ENCODE measurements at regions not wholly inside any gene's neighbourhood (a gene's known extent, or its start where the extent isn't known, plus 50 kb on each side); places are given as distances from the start of the nearest gene placed in this dataset.

GRCh38 chr6:2396042-2396657 is 150.7 kb upstream of the GMDS start:
- H3K4me1 ChIP-seq (ENCODE audit: insufficient read depth, insufficient read length) = no peaks in the 10 kb centered on the region
- TF ChIP-seq ZNF274 (IDR thresholded peaks at IDR 0.05; ENCODE audit: low read depth, low read length) = no peak
- no peak for TF ChIP-seq SUZ12 (IDR thresholded peaks at IDR 0.05; ENCODE audit: extremely low read depth, insufficient read depth, insufficient read length)
- TF ChIP-seq YY1 (IDR thresholded peaks at IDR 0.05; ENCODE audit: insufficient read depth, insufficient read length) = no peak
- no peak for DNase-seq (ENCODE audit: low read depth, low spot score)

DNA sequence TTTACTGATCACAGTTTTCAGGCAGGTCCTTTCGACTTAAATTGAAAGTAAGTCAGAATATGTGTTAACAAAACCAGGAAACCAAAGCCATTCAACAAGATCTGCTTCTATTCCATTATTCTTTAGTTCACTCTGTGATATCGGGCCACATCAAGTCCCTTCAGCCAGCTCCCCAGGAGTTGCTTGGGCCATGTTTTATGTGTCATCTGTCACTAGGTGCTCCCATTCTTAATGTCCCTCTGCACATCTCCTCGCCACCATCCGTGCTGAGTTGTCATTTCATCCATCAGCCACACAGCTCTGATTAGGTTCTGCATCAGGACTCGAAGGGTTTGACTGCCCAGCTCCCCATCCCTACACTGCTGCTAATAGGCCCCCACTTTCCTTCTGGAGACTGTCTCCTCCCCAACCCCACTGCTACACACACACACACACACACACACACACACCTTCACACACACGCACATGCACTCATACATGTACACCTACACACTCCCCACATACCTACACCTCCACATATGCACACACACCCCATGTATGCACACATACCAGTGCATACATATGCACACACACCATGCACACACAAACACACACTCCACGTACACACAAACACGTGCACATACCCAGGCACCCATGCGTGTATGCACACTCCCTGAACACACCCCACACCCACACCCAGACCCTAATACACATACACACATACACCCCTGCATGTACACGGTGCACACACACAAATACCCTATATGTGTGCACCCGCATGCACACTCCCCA is 143.3 kb upstream of the GMDS start:
- Histone ChIP-seq H3K27me3 (ENCODE audit: insufficient read depth, insufficient read length) (no peaks in the 10 kb centered on the region), H3K9ac (ENCODE audit: insufficient read length, low read depth) (no peak overlapping the region), H3K4me3 (ENCODE audit: insufficient read length, low read depth) (no peak overlapping the region), H3K9me3 (ENCODE audit: insufficient read depth, low read length) (no peaks in the 10 kb centered on the region), H3K36me3 (ENCODE audit: insufficient read depth, insufficient read length, low read length) (no peaks in the 10 kb centered on the region), H3K4me1 (ENCODE audit: insufficient read depth, insufficient read length) (no peaks in the 10 kb centered on the region)
- DNase-seq (ENCODE audit: low read depth, low spot score) = no peak
- TF ChIP-seq ZNF274 (IDR thresholded peaks at IDR 0.05; ENCODE audit: low read depth, low read length) = no peak
- no peak for TF ChIP-seq YY1 (IDR thresholded peaks at IDR 0.05; ENCODE audit: insufficient read depth, insufficient read length)

More at GRCh38 chr6:2396042-2396657, 150.7 kb upstream of the GMDS start:
- Histone ChIP-seq H3K4me3 (ENCODE audit: insufficient read length, low read depth) (no peak overlapping the region), H3K9ac (ENCODE audit: insufficient read length, low read depth) (no peak overlapping the region), H3K36me3 (ENCODE audit: insufficient read depth, insufficient read length, low read length) (no peaks in the 10 kb centered on the region), H3K27me3 (ENCODE audit: insufficient read depth, insufficient read length) (no peaks in the 10 kb centered on the region), H3K9me3 (ENCODE audit: insufficient read depth, low read length) (no peaks in the 10 kb centered on the region)

- Histone ChIP-seq H3K9me3 (ENCODE audit: insufficient read depth, low read length) (no peaks in the 10 kb centered on the region), H3K9ac (ENCODE audit: insufficient read length, low read depth) (no peak overlapping the region), H3K4me1 (ENCODE audit: insufficient read depth, insufficient read length) (no peaks in the 10 kb centered on the region), H3K27me3 (ENCODE audit: insufficient read depth, insufficient read length) (no peaks in the 10 kb centered on the region), H3K4me3 (ENCODE audit: insufficient read length, low read depth) (no peak overlapping the region), H3K36me3 (ENCODE audit: insufficient read depth, insufficient read length, low read length) (no peaks in the 10 kb centered on the region)
- TF ChIP-seq ZNF274 (IDR thresholded peaks at IDR 0.05; ENCODE audit: low read depth, low read length) = no peak
- TF ChIP-seq YY1 (IDR thresholded peaks at IDR 0.05; ENCODE audit: insufficient read depth, insufficient read length) = no peak
- no peak for TF ChIP-seq SUZ12 (IDR thresholded peaks at IDR 0.05; ENCODE audit: extremely low read depth, insufficient read depth, insufficient read length)
- DNase-seq (ENCODE audit: low read depth, low spot score) = no peak
Measured at GRCh38 chr6:2387445-2387844, 142.0 kb upstream of the GMDS start.

GRCh38 chr6:2385471-2385983 is 140.1 kb upstream of the GMDS start:
- Histone ChIP-seq H3K4me3 (ENCODE audit: insufficient read length, low read depth) (no peak overlapping the region), H3K9me3 (ENCODE audit: insufficient read depth, low read length) (no peaks in the 10 kb centered on the region), H3K27me3 (ENCODE audit: insufficient read depth, insufficient read length) (no peaks in the 10 kb centered on the region), H3K36me3 (ENCODE audit: insufficient read depth, insufficient read length, low read length) (no peaks in the 10 kb centered on the region), H3K4me1 (ENCODE audit: insufficient read depth, insufficient read length) (no peaks in the 10 kb centered on the region), H3K9ac (ENCODE audit: insufficient read length, low read depth) (no peak overlapping the region)
- TF ChIP-seq ZNF274 (IDR thresholded peaks at IDR 0.05; ENCODE audit: low read depth, low read length) = no peak
- no peak for TF ChIP-seq YY1 (IDR thresholded peaks at IDR 0.05; ENCODE audit: insufficient read depth, insufficient read length)
- no peak for TF ChIP-seq SUZ12 (IDR thresholded peaks at IDR 0.05; ENCODE audit: extremely low read depth, insufficient read depth, insufficient read length)
- no peak for DNase-seq (ENCODE audit: low read depth, low spot score)

DNA sequence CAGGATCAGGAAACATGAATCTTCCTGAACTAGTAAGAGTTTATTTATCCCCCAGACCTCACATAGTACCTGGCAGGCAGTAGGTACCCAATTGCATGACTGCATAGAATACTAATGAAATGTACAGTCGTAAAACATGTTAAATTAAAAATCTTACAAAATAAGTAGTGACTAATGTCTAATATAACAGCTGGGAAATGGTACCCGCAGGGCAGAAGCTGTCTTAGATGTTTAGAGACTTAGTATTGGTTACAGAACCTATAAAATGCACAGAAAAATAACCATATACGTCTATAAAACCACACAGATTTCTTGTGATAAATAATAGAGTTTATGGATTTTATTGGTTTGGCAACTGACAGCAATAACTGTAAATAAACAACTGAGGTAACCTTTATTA is 139.1 kb upstream of the GMDS start:
- no peak for TF ChIP-seq SUZ12 (IDR thresholded peaks at IDR 0.05; ENCODE audit: extremely low read depth, insufficient read depth, insufficient read length)
- no peak for TF ChIP-seq ZNF274 (IDR thresholded peaks at IDR 0.05; ENCODE audit: low read depth, low read length)
- TF ChIP-seq YY1 (IDR thresholded peaks at IDR 0.05; ENCODE audit: insufficient read depth, insufficient read length) = no peak
- Histone ChIP-seq H3K27me3 (ENCODE audit: insufficient read depth, insufficient read length) (no peaks in the 10 kb centered on the region), H3K9ac (ENCODE audit: insufficient read length, low read depth) (no peak overlapping the region), H3K36me3 (ENCODE audit: insufficient read depth, insufficient read length, low read length) (no peaks in the 10 kb centered on the region), H3K4me3 (ENCODE audit: insufficient read length, low read depth) (no peak overlapping the region), H3K4me1 (ENCODE audit: insufficient read depth, insufficient read length) (no peaks in the 10 kb centered on the region), H3K9me3 (ENCODE audit: insufficient read depth, low read length) (no peaks in the 10 kb centered on the region)
- no peak for DNase-seq (ENCODE audit: low read depth, low spot score)

GRCh38 chr6:2381872-2382661 is 136.7 kb upstream of the GMDS start:
- H3K9me3 ChIP-seq (ENCODE audit: insufficient read depth, low read length) = no peaks in the 10 kb centered on the region
- no peaks in the 10 kb centered on the region for H3K36me3 ChIP-seq (ENCODE audit: insufficient read depth, insufficient read length, low read length)
- H3K27me3 ChIP-seq (ENCODE audit: insufficient read depth, insufficient read length) = no peaks in the 10 kb centered on the region
- H3K9ac ChIP-seq (ENCODE audit: insufficient read length, low read depth) = no peak overlapping the region
- H3K4me3 ChIP-seq (ENCODE audit: insufficient read length, low read depth) = no peak overlapping the region
- no peak for DNase-seq (ENCODE audit: low read depth, low spot score)
- TF ChIP-seq SUZ12 (IDR thresholded peaks at IDR 0.05; ENCODE audit: extremely low read depth, insufficient read depth, insufficient read length) (no peak), ZNF274 (IDR thresholded peaks at IDR 0.05; ENCODE audit: low read depth, low read length) (no peak), YY1 (IDR thresholded peaks at IDR 0.05; ENCODE audit: insufficient read depth, insufficient read length) (no peak)
- no peaks in the 10 kb centered on the region for H3K4me1 ChIP-seq (ENCODE audit: insufficient read depth, insufficient read length)

Measured in NT2/D1 (cell line).